HL-60 (cell line): ENCODE measurements at regions not wholly inside any gene's neighbourhood (a gene's known extent, or its start where the extent isn't known, plus 50 kb on each side); places are given as distances from the start of the nearest gene placed in this dataset.

Experiments
- DNase-seq, 2 experiments: peaks; one replicate each; pipeline ENCODE4 v3.0.0-alpha.2; 2010 to 2020; ENCODE audit warnings: low read depth in 1 of 2, low spot score in 1 of 2
- H3K27ac ChIP-seq: fragments of 250-450 bp; sonication (Bioruptor Pico); replicated peaks from 2 replicates; pipeline ENCODE4 v1.5.1; 2020; ENCODE audit warnings: mild to moderate bottlenecking, moderate library complexity
- H3K27me3 ChIP-seq: fragments of 250-450 bp; sonication (Bioruptor Pico); 2 replicates; pipeline ENCODE4 v1.5.1; 2021; ENCODE audit warnings: mild to moderate bottlenecking, moderate library complexity; ENCODE audit not compliant: insufficient read depth, poor library complexity, severe bottlenecking
- H3K4me3 ChIP-seq: replicated peaks from 2 replicates; pipeline ENCODE4 v1.5.1; 2011; ENCODE audit warnings: mild to moderate bottlenecking, control low read depth, low read length; ENCODE audit not compliant: insufficient read depth
- GABPA ChIP-seq: IDR thresholded peaks from 2 replicates; pipeline ENCODE4 v1.6.1; 2012; ENCODE audit warnings: low read depth
- POLR2AphosphoS5 ChIP-seq: IDR thresholded peaks from 2 replicates; pipeline ENCODE4 v1.6.1; 2012; ENCODE audit warnings: low read depth
- SPI1 ChIP-seq: IDR thresholded peaks from 2 replicates; pipeline ENCODE4 v1.6.1; 2012; ENCODE audit warnings: low read depth, mild to moderate bottlenecking, borderline replicate concordance
- TF ChIP-seq, protein P1 (sequence below): IDR thresholded peaks from one replicate; pipeline ENCODE4 v1.5.1; 2011; ENCODE audit warnings: low read length, control low read depth, inconsistent platforms; ENCODE audit not compliant: insufficient read depth
- TF ChIP-seq, protein P2 (sequence below): IDR thresholded peaks from 2 replicates; pipeline ENCODE4 v1.6.1; 2012; ENCODE audit warnings: low read depth; ENCODE audit not compliant: insufficient replicate concordance

DNA sequence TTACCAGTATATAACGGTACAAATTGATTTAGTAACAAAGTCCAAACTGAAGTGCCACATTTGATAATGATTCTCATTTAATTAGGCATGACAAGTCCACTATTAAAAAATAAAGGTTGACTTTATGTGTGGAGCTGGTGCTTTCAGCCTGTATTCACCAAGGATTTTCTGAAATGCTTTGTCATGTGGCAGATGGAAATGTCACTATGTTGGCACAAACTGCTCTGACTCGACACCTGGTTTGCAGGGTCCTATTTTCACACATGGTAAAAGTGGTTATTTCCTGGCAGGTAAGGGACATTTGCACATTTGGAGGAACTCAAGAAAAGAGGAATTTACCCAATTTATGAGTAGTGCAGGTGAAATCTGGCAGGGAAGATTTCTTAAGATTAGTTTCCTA, 572.6 kb upstream of the MDGA2 start:
- no peak for DNase-seq
- H3K4me3 ChIP-seq: no peak overlapping the region
- TF ChIP-seq GABPA (no peak), SPI1 (no peak), POLR2AphosphoS5 (no peak)
- TF ChIP-seq, protein P1, sequence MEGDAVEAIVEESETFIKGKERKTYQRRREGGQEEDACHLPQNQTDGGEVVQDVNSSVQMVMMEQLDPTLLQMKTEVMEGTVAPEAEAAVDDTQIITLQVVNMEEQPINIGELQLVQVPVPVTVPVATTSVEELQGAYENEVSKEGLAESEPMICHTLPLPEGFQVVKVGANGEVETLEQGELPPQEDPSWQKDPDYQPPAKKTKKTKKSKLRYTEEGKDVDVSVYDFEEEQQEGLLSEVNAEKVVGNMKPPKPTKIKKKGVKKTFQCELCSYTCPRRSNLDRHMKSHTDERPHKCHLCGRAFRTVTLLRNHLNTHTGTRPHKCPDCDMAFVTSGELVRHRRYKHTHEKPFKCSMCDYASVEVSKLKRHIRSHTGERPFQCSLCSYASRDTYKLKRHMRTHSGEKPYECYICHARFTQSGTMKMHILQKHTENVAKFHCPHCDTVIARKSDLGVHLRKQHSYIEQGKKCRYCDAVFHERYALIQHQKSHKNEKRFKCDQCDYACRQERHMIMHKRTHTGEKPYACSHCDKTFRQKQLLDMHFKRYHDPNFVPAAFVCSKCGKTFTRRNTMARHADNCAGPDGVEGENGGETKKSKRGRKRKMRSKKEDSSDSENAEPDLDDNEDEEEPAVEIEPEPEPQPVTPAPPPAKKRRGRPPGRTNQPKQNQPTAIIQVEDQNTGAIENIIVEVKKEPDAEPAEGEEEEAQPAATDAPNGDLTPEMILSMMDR: no peak
- TF ChIP-seq, protein P2, sequence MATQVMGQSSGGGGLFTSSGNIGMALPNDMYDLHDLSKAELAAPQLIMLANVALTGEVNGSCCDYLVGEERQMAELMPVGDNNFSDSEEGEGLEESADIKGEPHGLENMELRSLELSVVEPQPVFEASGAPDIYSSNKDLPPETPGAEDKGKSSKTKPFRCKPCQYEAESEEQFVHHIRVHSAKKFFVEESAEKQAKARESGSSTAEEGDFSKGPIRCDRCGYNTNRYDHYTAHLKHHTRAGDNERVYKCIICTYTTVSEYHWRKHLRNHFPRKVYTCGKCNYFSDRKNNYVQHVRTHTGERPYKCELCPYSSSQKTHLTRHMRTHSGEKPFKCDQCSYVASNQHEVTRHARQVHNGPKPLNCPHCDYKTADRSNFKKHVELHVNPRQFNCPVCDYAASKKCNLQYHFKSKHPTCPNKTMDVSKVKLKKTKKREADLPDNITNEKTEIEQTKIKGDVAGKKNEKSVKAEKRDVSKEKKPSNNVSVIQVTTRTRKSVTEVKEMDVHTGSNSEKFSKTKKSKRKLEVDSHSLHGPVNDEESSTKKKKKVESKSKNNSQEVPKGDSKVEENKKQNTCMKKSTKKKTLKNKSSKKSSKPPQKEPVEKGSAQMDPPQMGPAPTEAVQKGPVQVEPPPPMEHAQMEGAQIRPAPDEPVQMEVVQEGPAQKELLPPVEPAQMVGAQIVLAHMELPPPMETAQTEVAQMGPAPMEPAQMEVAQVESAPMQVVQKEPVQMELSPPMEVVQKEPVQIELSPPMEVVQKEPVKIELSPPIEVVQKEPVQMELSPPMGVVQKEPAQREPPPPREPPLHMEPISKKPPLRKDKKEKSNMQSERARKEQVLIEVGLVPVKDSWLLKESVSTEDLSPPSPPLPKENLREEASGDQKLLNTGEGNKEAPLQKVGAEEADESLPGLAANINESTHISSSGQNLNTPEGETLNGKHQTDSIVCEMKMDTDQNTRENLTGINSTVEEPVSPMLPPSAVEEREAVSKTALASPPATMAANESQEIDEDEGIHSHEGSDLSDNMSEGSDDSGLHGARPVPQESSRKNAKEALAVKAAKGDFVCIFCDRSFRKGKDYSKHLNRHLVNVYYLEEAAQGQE: no peak
- H3K27me3 ChIP-seq: no peaks in the 10 kb centered on the region
- no peak overlapping the region for H3K27ac ChIP-seq

DNA sequence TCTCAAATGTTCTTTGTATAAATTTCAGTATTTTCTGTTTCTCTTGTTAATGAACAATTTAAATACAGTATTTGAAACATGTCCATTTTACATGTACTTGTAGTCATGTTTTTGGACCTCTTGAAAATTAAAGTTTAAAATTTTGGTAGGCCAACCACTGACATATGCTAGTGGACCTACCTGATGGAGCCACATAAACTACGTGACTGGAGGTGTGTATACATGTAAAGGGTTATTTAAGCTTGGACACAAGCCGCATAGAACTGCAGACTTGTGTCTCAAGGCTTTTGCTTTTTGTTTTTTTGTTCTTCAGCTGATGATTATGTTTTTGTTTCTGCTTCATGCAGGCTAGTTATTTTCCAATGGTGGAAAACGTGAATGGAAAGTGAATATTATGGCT, 568.5 kb upstream of the MDGA2 start:
- TF ChIP-seq, protein P1: no peak
- TF ChIP-seq SPI1 (no peak), POLR2AphosphoS5 (no peak), GABPA (no peak)
- TF ChIP-seq, protein P2: no peak
- no peak for DNase-seq
- no peaks in the 10 kb centered on the region for H3K27me3 ChIP-seq
- H3K4me3 ChIP-seq: no peak overlapping the region
- no peak overlapping the region for H3K27ac ChIP-seq

DNA sequence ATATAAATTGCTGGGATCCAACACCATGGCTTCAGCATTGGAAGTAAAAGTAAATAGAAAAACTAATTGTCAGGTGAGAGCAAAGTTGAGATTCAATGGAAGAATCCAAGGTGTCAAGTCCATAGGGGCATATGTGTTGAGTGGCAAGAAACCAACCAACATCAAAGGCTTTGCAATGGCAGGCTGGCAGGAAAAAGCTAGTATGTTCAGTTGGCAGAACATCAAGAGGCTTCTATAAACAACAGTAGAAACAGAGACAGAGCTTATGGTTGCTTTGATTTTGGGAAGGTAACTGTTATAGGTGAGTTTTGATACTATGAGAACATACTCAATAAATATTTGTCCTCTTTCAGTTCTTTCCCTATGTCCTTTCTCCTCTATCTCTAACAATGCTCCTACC, 553.7 kb upstream of the MDGA2 start:
- Histone ChIP-seq H3K27me3 (no peaks in the 10 kb centered on the region), H3K27ac (no peak overlapping the region), H3K4me3 (no peak overlapping the region)
- TF ChIP-seq, protein P2: no peak
- TF ChIP-seq POLR2AphosphoS5: no peak
- TF ChIP-seq, protein P1: no peak
- TF ChIP-seq GABPA: no peak
- no peak for TF ChIP-seq SPI1
- DNase-seq: no peak
